ENCODE measurements at regions not wholly inside any gene's neighbourhood (a gene's known extent, or its start where the extent isn't known, plus 50 kb on each side); places are given as distances from the start of the nearest gene placed in this dataset.

- peaks cover 0 to 2% of the 10 kb centered on the region in 2 donors for H3K36me3 Mint-ChIP-seq (ENCODE audit: insufficient read depth in 2 of 2)
- DNase-seq, result no peak
- H3K9me3 Mint-ChIP-seq, result peaks cover 2 to 7% of the 10 kb centered on the region in 2 donors
- ATAC-seq (replicated peaks in 1 of 2), result no peak
- H3K4me3 Mint-ChIP-seq, result no peak overlapping the region
- no peaks in the 10 kb centered on the region for H3K27me3 Mint-ChIP-seq (ENCODE audit: low read depth)
- no peak overlapping the region for H3K27ac Mint-ChIP-seq
- H3K4me1 Mint-ChIP-seq (ENCODE audit: low read depth), result no peaks in the 10 kb centered on the region
These were observed 465.1 kb downstream of the SLITRK5 start for GRCh38 chr13:88136098-88136790.

- no peaks in the 10 kb centered on the region for H3K4me1 Mint-ChIP-seq (ENCODE audit: low read depth)
- DNase-seq, result no peak
- ATAC-seq (replicated peaks in 1 of 2), result no peak
- peaks cover 0 to 2% of the 10 kb centered on the region in 2 donors for H3K36me3 Mint-ChIP-seq (ENCODE audit: insufficient read depth in 2 of 2)
- H3K27me3 Mint-ChIP-seq (ENCODE audit: low read depth), result no peaks in the 10 kb centered on the region
- no peak overlapping the region for H3K27ac Mint-ChIP-seq
- H3K4me3 Mint-ChIP-seq, result no peak overlapping the region
- peaks cover 5 to 9% of the 10 kb centered on the region in 2 donors for H3K9me3 Mint-ChIP-seq
These were observed 471.5 kb downstream of the SLITRK5 start for GRCh38 chr13:88142653-88143052.

GRCh38 chr13:88144580-88144979 is 473.4 kb downstream of the SLITRK5 start:
- Mint-ChIP-seq H3K27ac (no peak overlapping the region), H3K4me3 (no peak overlapping the region), H3K4me1 (ENCODE audit: low read depth) (no peaks in the 10 kb centered on the region), H3K27me3 (ENCODE audit: low read depth) (no peaks in the 10 kb centered on the region), H3K36me3 (ENCODE audit: insufficient read depth in 2 of 2) (peaks cover 0 to 2% of the 10 kb centered on the region in 2 donors), H3K9me3 (peaks cover 5 to 8% of the 10 kb centered on the region in 2 donors)
- no peak for DNase-seq
- ATAC-seq (replicated peaks in 1 of 2), result no peak

- H3K27ac Mint-ChIP-seq, result no peak overlapping the region
- no peak overlapping the region for H3K4me3 Mint-ChIP-seq
- H3K4me1 Mint-ChIP-seq (ENCODE audit: low read depth), result no peaks in the 10 kb centered on the region
- ATAC-seq (replicated peaks in 1 of 2), result no peak
- H3K27me3 Mint-ChIP-seq (ENCODE audit: low read depth), result no peaks in the 10 kb centered on the region
- H3K9me3 Mint-ChIP-seq, result peaks cover 6 to 7% of the 10 kb centered on the region in 2 donors
- DNase-seq, result no peak
- no peaks in the 10 kb centered on the region for H3K36me3 Mint-ChIP-seq (ENCODE audit: insufficient read depth in 2 of 2)
These were observed 482.2 kb downstream of the SLITRK5 start for GRCh38 chr13:88153353-88153752.

GRCh38 chr13:88154001-88154400 is 482.8 kb downstream of the SLITRK5 start:
- Mint-ChIP-seq H3K27ac (no peak overlapping the region), H3K36me3 (ENCODE audit: insufficient read depth in 2 of 2) (no peaks in the 10 kb centered on the region), H3K9me3 (peaks cover 6 to 7% of the 10 kb centered on the region in 2 donors), H3K4me1 (ENCODE audit: low read depth) (no peaks in the 10 kb centered on the region), H3K27me3 (ENCODE audit: low read depth) (no peaks in the 10 kb centered on the region), H3K4me3 (no peak overlapping the region)
- DNase-seq, result no peak
- no peak for ATAC-seq (replicated peaks in 1 of 2)

- no peak overlapping the region for H3K4me3 Mint-ChIP-seq
- peaks cover 0 to 2% of the 10 kb centered on the region in 2 donors for H3K36me3 Mint-ChIP-seq (ENCODE audit: insufficient read depth in 2 of 2)
- ATAC-seq (replicated peaks in 1 of 2) (no peak), DNase-seq (no peak)
- H3K4me1 Mint-ChIP-seq (ENCODE audit: low read depth), result no peaks in the 10 kb centered on the region
- no peak overlapping the region for H3K27ac Mint-ChIP-seq
- no peaks in the 10 kb centered on the region for H3K27me3 Mint-ChIP-seq (ENCODE audit: low read depth)
- H3K9me3 Mint-ChIP-seq, result peaks cover 4 to 9% of the 10 kb centered on the region in 2 donors
These were observed 491.0 kb downstream of the SLITRK5 start for GRCh38 chr13:88162076-88162702.

- Mint-ChIP-seq H3K4me1 (ENCODE audit: low read depth) (no peaks in the 10 kb centered on the region), H3K36me3 (ENCODE audit: insufficient read depth in 2 of 2) (peaks cover 0 to 2% of the 10 kb centered on the region in 2 donors), H3K9me3 (peaks cover 3% of the 10 kb centered on the region in 2 donors), H3K27me3 (ENCODE audit: low read depth) (no peaks in the 10 kb centered on the region), H3K27ac (no peak overlapping the region), H3K4me3 (no peak overlapping the region)
- ATAC-seq (replicated peaks in 1 of 2) (no peak), DNase-seq (no peak)
These were observed 505.1 kb downstream of the SLITRK5 start for GRCh38 chr13:88176231-88176630.

- no peak for DNase-seq
- Mint-ChIP-seq H3K27me3 (ENCODE audit: low read depth) (no peaks in the 10 kb centered on the region), H3K36me3 (ENCODE audit: insufficient read depth in 2 of 2) (peaks cover 0 to 2% of the 10 kb centered on the region in 2 donors), H3K9me3 (peaks cover 2 to 5% of the 10 kb centered on the region in 2 donors), H3K4me1 (ENCODE audit: low read depth) (no peaks in the 10 kb centered on the region), H3K27ac (no peak overlapping the region), H3K4me3 (no peak overlapping the region)
- ATAC-seq (replicated peaks in 1 of 2), result no peak
These were observed 512.3 kb downstream of the SLITRK5 start for GRCh38 chr13:88183440-88183839.

- Mint-ChIP-seq H3K27me3 (ENCODE audit: low read depth) (no peaks in the 10 kb centered on the region), H3K27ac (no peak overlapping the region), H3K36me3 (ENCODE audit: insufficient read depth in 2 of 2) (no peaks in the 10 kb centered on the region), H3K4me3 (no peak overlapping the region), H3K9me3 (peaks cover 3% of the 10 kb centered on the region in 2 donors), H3K4me1 (ENCODE audit: low read depth) (no peaks in the 10 kb centered on the region)
- DNase-seq, result no peak
- ATAC-seq (replicated peaks in 1 of 2), result no peak
These were observed 517.8 kb downstream of the SLITRK5 start for GRCh38 chr13:88188986-88189385.

GRCh38 chr13:88189728-88190127 is 518.6 kb downstream of the SLITRK5 start:
- Mint-ChIP-seq H3K9me3 (peaks cover 3% of the 10 kb centered on the region in 2 donors), H3K4me1 (ENCODE audit: low read depth) (no peaks in the 10 kb centered on the region), H3K36me3 (ENCODE audit: insufficient read depth in 2 of 2) (no peaks in the 10 kb centered on the region), H3K27me3 (ENCODE audit: low read depth) (no peaks in the 10 kb centered on the region), H3K27ac (no peak overlapping the region), H3K4me3 (no peak overlapping the region)
- ATAC-seq (replicated peaks in 1 of 2) (no peak), DNase-seq (no peak)

GRCh38 chr13:88196106-88196505 is 524.9 kb downstream of the SLITRK5 start:
- Mint-ChIP-seq H3K27me3 (ENCODE audit: low read depth) (no peaks in the 10 kb centered on the region), H3K4me1 (ENCODE audit: low read depth) (no peaks in the 10 kb centered on the region), H3K36me3 (ENCODE audit: insufficient read depth in 2 of 2) (peaks cover 0 to 1% of the 10 kb centered on the region in 2 donors), H3K4me3 (no peak overlapping the region), H3K9me3 (peaks cover 3 to 8% of the 10 kb centered on the region in 2 donors), H3K27ac (no peak overlapping the region)
- DNase-seq (no peak), ATAC-seq (replicated peaks in 1 of 2) (no peak)

- no peak overlapping the region for H3K4me3 Mint-ChIP-seq
- no peaks in the 10 kb centered on the region for H3K4me1 Mint-ChIP-seq (ENCODE audit: low read depth)
- no peak overlapping the region for H3K27ac Mint-ChIP-seq
- no peaks in the 10 kb centered on the region for H3K36me3 Mint-ChIP-seq (ENCODE audit: insufficient read depth in 2 of 2)
- no peak for ATAC-seq (replicated peaks in 1 of 2)
- peaks cover 0 to 6% of the 10 kb centered on the region in 2 donors for H3K9me3 Mint-ChIP-seq
- DNase-seq, result no peak
- no peaks in the 10 kb centered on the region for H3K27me3 Mint-ChIP-seq (ENCODE audit: low read depth)
These were observed 546.2 kb downstream of the SLITRK5 start for GRCh38 chr13:88217372-88217771.

- ATAC-seq (replicated peaks in 1 of 2) (no peak), DNase-seq (no peak)
- Mint-ChIP-seq H3K4me3 (no peak overlapping the region), H3K27me3 (ENCODE audit: low read depth) (no peaks in the 10 kb centered on the region), H3K36me3 (ENCODE audit: insufficient read depth in 2 of 2) (no peaks in the 10 kb centered on the region), H3K4me1 (ENCODE audit: low read depth) (no peaks in the 10 kb centered on the region), H3K27ac (no peak overlapping the region), H3K9me3 (peaks cover 0 to 6% of the 10 kb centered on the region in 2 donors)
These were observed 546.7 kb downstream of the SLITRK5 start for GRCh38 chr13:88217883-88218282.

- Mint-ChIP-seq H3K4me3 (no peak overlapping the region), H3K4me1 (ENCODE audit: low read depth) (no peaks in the 10 kb centered on the region), H3K9me3 (peaks cover 2 to 4% of the 10 kb centered on the region in 2 donors), H3K27me3 (ENCODE audit: low read depth) (no peaks in the 10 kb centered on the region), H3K27ac (no peak overlapping the region), H3K36me3 (ENCODE audit: insufficient read depth in 2 of 2) (peaks cover 0 to 3% of the 10 kb centered on the region in 2 donors)
- no peak for DNase-seq
- ATAC-seq (replicated peaks in 1 of 2), result no peak
These were observed 552.8 kb downstream of the SLITRK5 start for GRCh38 chr13:88223958-88224357.
